GM13976 (cell line): ENCODE measurements at regions not wholly inside any gene's neighbourhood (a gene's known extent, or its start where the extent isn't known, plus 50 kb on each side); places are given as distances from the start of the nearest gene placed in this dataset.
"Not testable (repeated sequence)": the region's sequence is repeated elsewhere in the genome, so short reads cannot be mapped to it uniquely, and the experiment has no call there.

Source experiments
- DNase-seq: peaks from one replicate; pipeline ENCODE4 v3.0.0; 2012; ENCODE audit warnings: low spot score
- CTCF ChIP-seq: IDR thresholded peaks from 2 replicates; pipeline ENCODE4 v1.5.1; 2012; ENCODE audit warnings: borderline replicate concordance, mild to moderate bottlenecking; ENCODE audit not compliant: insufficient read depth; ENCODE audit errors: extremely low read depth, missing control alignments, control extremely low read depth
- in situ Hi-C: fragments of 300-500 bp; cut with MboI; formaldehyde crosslinking; loops from one replicate; pipeline ENCODE4 v1.12.0; 2022; ENCODE audit warnings: low sequenced_read_pairs, mixed read lengths, inconsistent platforms; ENCODE audit not compliant: unreplicated experiment

- no peak for DNase-seq
- in situ Hi-C loops, result no loop called here
- TF ChIP-seq CTCF, result no peak
These were observed 189.0 kb upstream of the ANXA10 start for GRCh38 chr4:167903291-167903721.

- in situ Hi-C loops, result no loop called here
- TF ChIP-seq CTCF, result no peak
- DNase-seq, result no peak
These were observed 185.5 kb upstream of the ANXA10 start for GRCh38 chr4:167906851-167907250.

- in situ Hi-C loops, result no loop called here
- no peak for TF ChIP-seq CTCF
- DNase-seq, result no peak
These were observed 183.5 kb upstream of the ANXA10 start for GRCh38 chr4:167908816-167909215.

- DNase-seq, in situ Hi-C loops: not testable (repeated sequence)
These were observed 179.8 kb upstream of the ANXA10 start for GRCh38 chr4:167912535-167912934.

GRCh38 chr4:167918077-167918476 is 174.3 kb upstream of the ANXA10 start:
- in situ Hi-C loops, result no loop called here

GRCh38 chr4:167930166-167930565 is 162.2 kb upstream of the ANXA10 start:
- DNase-seq, result no peak
- in situ Hi-C loops, result no loop called here
- no peak for TF ChIP-seq CTCF

More at GRCh38 chr4:167918077-167918476, 174.3 kb upstream of the ANXA10 start:
- no peak for DNase-seq
- no peak for TF ChIP-seq CTCF

- TF ChIP-seq CTCF, result no peak
- in situ Hi-C loops, result no loop called here
- no peak for DNase-seq
These were observed 158.1 kb upstream of the ANXA10 start for GRCh38 chr4:167934216-167934615.
